ENCODE measurements at regions not wholly inside any gene's neighbourhood (a gene's known extent, or its start where the extent isn't known, plus 50 kb on each side); places are given as distances from the start of the nearest gene placed in this dataset.

- no peak for DNase-seq (ENCODE audit: low read depth in 2 of 2, low spot score in 1 of 2)
Measured at GRCh38 chr7:106196460-106197021, 84.4 kb upstream of the SYPL1 start.

- DNase-seq (ENCODE audit: low read depth in 2 of 2, low spot score in 1 of 2), result no peak
Measured at GRCh38 chr7:106193661-106194060, 81.5 kb upstream of the SYPL1 start.

- no peak for DNase-seq (ENCODE audit: low read depth in 2 of 2, low spot score in 1 of 2)
Measured at GRCh38 chr7:106190589-106191330, 78.6 kb upstream of the SYPL1 start.

DNA sequence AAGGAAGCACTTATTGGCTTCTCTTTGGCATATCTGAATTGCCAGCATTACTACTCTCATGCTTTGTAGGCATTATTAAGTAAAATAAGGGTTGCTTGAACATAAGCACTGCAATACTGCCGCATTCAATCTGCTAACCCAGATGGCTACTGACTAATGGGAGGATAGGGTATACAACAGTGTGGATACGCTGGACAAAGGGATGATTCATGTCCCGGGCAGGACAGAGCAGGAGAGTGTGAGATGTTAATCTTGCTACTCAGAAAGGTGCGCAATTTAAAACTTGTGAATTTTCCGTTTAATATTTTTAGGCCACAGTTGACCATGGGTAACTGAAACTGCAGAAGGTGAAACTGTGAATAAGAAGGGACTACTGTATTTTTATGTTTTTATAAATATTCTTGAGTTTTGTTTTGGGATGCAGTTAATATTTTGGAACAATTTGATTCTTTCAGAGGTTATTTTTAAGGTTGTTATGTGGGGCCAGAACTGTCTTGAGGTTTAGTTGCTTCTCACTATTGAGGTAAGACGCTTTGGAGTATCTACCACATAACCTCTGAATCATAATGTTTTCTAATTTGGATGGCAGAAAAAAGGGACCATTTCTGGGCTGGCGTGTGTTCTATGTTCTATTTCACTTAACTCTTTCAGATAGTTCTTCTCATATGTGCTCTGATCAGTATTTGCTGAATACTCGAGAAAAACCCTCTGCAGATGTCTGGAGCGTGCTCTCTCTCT, 75.7 kb upstream of the SYPL1 start:
- no peak for DNase-seq (ENCODE audit: low read depth in 2 of 2, low spot score in 1 of 2)

DNA sequence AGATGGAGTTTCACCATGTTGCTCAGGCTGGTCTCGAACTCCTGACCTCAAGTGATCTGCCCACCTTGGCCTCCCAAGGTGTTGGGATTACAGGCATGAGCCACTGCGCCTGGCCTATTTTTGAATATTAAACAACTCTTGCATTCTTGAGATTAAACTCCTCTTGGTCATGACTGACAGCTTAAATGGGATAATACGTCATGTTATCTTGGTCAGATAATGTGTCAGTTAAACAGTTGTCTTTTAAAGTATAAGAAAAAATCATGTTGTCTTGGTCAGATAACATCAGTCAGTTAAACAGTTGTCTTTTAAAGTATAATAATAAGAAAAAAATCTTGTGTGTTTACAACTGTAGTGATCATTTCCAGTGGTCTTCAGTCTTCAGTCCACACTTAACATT, 73.6 kb upstream of the SYPL1 start:
- DNase-seq (ENCODE audit: low read depth in 2 of 2, low spot score in 1 of 2), result no peak

- DNase-seq (ENCODE audit: low read depth in 2 of 2, low spot score in 1 of 2), result no peak
Measured at GRCh38 chr7:106183952-106184351, 71.8 kb upstream of the SYPL1 start.

GRCh38 chr7:106182904-106183303, 70.8 kb upstream of the SYPL1 start:
- no peak for DNase-seq (ENCODE audit: low read depth in 2 of 2, low spot score in 1 of 2)

GRCh38 chr7:106181658-106182265, 69.7 kb upstream of the SYPL1 start:
- DNase-seq (ENCODE audit: low read depth in 2 of 2, low spot score in 1 of 2), result no peak

- no peak for DNase-seq (ENCODE audit: low read depth in 2 of 2, low spot score in 1 of 2)
Measured at GRCh38 chr7:106180721-106181120, 68.6 kb upstream of the SYPL1 start.

- DNase-seq (ENCODE audit: low read depth in 2 of 2, low spot score in 1 of 2), result no peak
Measured at GRCh38 chr7:106179256-106179655, 67.1 kb upstream of the SYPL1 start.

GRCh38 chr7:106178593-106179134, 66.6 kb upstream of the SYPL1 start:
- DNase-seq (ENCODE audit: low read depth in 2 of 2, low spot score in 1 of 2), result no peak

- no peak for DNase-seq (ENCODE audit: low read depth in 2 of 2, low spot score in 1 of 2)
Measured at GRCh38 chr7:106177738-106178592, 65.9 kb upstream of the SYPL1 start.

DNA sequence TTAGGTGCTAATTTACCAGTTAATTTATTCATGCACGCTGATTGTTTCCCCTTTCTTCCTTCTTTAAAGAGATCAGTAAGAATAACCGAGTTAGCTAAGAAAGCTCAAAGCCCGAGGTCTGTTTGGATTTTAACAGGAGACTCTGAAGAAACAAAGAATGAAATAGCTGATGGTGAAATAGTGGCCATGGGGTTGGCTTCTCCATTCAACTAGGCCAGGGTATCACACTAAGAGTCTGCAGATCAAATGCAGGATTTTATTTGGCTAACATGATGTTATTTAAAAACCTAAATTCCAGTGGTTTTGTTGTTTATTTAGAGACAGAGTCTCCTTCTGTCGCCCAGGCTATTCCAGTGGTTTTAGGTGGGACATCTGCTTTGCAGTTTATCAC, 65.2 kb upstream of the SYPL1 start:
- no peak for DNase-seq (ENCODE audit: low read depth in 2 of 2, low spot score in 1 of 2)

DNA sequence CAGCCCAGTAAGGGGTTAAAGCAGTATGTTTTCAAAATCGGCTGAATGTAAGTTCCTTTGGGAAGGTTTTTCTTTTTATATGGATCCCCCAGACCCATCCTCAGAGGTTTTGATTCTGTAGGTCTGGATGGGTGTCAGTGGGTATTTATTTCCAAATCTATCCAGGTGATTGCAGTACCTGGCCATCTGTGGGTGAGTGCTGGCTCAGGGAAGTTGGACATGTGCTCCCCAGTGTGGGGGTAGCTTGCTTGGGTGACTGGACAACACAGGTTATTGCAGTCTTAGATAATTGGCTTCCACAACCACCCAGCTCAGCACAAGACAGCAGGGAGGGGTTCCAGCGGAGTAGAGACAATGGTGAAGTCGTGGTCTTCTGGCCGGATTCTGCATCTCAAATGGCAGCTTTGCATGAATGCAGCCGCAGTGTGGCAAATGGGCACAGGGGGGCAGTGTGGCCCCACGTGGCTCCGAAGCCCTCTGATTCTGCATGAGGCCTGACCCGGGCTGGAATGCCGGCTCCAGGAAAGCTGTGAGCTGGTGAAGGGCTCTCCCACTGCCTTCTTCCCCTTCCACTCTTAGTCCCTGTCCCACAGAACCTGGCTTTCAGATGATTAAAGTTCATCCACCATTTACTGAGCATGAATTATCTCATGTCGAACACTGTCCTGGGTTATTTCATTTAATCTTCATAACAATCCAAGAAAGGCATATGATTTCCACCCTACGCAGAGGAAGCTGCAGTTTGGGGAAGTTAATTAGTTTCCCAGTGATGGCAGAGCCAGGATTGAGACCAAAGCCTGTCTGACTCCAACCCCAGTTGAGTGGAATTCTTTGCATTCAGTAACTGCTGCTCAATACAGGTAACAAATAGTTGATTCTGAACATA, 64.5 kb upstream of the SYPL1 start:
- peak; percentile 34 to 49 for DNase-seq (ENCODE audit: low read depth in 2 of 2, low spot score in 1 of 2)

GRCh38 chr7:106175507-106175906, 63.4 kb upstream of the SYPL1 start:
- DNase-seq (ENCODE audit: low read depth in 2 of 2, low spot score in 1 of 2), result no peak

DNA sequence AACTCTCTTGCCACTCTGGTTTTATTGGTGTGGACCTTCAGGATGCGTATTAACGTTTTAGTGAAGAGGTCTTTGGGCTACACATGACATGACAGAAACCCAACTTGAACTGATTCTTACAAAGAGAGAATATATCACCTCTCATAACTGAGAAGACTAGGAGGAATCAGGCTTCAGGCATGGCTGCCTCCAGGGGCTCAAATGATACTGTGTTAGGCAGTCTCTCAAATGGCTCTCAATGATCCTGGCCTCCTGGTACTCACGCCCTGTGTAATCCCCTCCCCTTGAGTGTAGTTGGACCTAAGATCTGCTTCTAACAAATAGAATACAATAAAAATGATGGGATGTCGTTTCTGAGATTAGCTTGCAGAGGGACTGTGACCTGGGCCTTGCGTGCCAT, 58.5 kb upstream of the SYPL1 start:
- DNase-seq (ENCODE audit: low read depth in 2 of 2, low spot score in 1 of 2), result no peak

DNA sequence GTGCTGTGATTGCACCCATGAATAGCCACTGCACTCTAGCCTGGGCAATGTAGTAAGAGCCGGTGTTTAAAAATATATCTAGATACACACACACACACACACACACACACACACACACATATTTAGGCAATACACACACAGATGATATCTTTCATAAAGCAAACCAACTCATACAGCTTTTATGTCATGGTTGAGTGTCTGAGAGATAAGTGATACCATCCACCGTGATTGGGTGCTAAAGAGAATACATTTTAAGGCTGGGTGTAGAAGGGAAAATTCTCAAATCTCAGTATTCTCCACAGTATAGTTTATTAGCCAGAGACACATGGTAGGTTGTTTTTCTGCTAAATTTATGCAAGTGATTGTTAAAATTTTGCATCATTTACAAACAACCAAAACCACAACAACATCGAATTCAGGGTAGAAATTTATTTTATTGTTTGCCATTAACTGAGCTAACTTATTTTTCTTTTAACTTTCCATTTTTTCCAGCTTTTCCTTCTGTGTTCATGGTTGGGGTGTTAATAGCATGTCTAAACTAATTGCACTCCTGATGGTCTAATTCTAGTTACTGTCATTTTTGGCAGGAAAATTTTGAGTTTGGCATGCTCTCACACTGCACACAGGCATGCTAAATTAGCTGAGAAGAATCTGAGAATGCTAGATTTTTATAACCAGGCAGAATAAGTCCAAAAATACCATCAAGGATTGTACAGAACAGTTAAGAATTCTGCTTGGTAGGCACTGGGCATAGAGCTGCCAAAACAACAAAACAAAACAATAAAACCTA, 57.9 kb upstream of the SYPL1 start:
- DNase-seq (ENCODE audit: low read depth in 2 of 2, low spot score in 1 of 2), result no peak

DNA sequence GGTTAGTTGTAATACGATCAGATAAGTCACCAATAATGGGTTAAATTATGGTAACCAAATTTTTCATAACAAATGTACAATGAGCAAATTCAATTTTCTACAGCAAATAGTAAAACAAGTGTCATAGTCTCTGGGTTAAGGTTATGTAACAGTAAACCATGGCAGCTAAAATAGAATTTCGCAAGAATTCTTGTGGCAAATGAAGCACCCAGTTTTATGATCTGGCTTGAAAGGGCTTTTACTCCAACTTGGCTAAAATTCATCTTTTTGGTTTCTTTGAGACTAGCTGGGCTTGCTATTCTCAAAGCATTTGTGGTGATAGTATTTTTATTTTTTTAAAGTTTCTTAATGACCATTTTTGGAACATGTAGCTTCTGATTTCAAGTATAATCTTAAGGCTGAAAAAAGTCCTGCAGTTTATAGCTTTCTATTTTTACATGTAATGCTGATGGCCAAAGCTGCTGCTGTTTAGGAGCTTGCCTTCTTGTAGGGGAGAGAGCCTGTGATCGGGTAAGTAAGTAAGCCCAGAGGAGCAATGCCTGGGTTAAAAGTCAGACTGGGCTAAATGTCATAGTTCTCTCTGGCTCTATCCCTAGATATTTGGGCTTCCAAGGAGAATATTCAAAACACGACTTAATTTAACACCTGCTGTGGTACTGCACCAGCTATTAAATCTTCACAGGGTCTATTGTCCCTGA, 55.5 kb upstream of the SYPL1 start:
- no peak for DNase-seq (ENCODE audit: low read depth in 2 of 2, low spot score in 1 of 2)

All from stimulated activated CD8-positive, alpha-beta memory T cell treated with anti-CD3 and anti-CD28 coated beads, Interleukin-4, amount 100 ng/mL, for 4 hours (primary cell).